GM18909 (cell line): ENCODE measurements at regions not wholly inside any gene's neighbourhood (a gene's known extent, or its start where the extent isn't known, plus 50 kb on each side); places are given as distances from the start of the nearest gene placed in this dataset.

Source experiments
- ATAC-seq: cut with Tn5 transposase; IDR thresholded peaks from one replicate; pipeline ENCODE4 v1.9.1; 2021; ENCODE audit warnings: mild to moderate bottlenecking; ENCODE audit not compliant: unreplicated experiment, poor library complexity

DNA sequence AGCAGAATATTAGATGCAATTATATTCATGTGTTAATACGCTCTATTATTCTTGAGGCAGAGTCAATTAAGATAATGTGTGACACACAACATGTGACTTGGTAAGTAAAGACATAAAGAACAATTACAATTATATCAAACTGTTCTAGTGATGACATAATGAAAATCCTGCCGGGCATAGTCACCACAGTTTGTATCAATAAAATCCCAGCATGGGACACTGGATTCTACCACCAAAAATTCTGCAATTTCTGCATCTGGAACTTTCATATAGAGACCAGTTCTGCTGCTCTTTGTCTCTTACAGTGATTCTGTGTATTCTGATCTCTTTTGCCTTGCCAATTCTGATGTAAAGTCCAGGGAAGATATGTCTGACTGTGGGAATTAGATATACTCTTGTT is 495.6 kb upstream of the LRRC4C start:
- no peak for ATAC-seq

GRCh38 chr11:41955635-41956400 is 496.4 kb upstream of the LRRC4C start:
- ATAC-seq, result no peak

GRCh38 chr11:41963406-41963805 is 504.0 kb upstream of the LRRC4C start:
- ATAC-seq, result no peak

GRCh38 chr11:41970681-41971080 is 511.2 kb upstream of the LRRC4C start:
- no peak for ATAC-seq

DNA sequence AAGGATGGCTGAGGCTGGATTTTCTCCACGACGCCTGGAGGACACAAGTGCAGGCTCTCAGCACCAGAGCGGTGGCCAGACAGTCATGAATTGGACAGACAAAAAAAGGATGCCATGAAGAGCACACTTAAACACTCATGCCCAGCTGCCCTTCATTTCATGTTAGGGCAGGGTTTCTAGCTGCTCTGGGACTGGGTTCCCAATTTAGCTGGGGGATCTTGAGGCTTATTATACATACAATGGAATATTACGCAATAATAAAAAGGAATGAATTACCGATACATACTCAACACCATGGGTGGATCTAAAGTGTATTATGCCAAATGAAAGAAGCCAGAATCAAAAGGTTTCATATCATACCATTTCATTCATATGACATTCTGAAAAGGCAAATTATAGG is 512.1 kb upstream of the LRRC4C start:
- no peak for ATAC-seq

GRCh38 chr11:41978945-41979344 is 519.5 kb upstream of the LRRC4C start:
- ATAC-seq, result no peak

DNA sequence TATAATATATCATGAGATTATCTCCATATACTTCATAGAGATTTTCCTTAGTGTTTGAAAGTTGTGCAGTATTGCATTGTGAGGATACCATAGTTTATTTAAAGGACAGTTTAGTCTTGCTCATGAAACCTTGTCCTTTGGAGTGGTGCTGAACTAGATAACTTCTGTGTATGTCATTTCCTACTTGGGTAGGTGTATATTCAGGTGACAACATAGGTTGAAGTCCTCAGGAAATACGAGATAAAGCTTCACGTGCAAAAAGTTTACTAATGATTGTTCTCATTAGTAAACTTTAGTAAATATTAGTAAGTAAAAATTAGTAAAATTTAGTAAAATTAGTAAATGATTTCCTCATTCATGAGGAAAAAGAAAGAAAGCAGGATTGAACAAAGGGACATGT is 521.3 kb upstream of the LRRC4C start:
- no peak for ATAC-seq

GRCh38 chr11:41982276-41982675 is 522.8 kb upstream of the LRRC4C start:
- ATAC-seq, result no peak

GRCh38 chr11:41982975-41983374 is 523.5 kb upstream of the LRRC4C start:
- no peak for ATAC-seq

DNA sequence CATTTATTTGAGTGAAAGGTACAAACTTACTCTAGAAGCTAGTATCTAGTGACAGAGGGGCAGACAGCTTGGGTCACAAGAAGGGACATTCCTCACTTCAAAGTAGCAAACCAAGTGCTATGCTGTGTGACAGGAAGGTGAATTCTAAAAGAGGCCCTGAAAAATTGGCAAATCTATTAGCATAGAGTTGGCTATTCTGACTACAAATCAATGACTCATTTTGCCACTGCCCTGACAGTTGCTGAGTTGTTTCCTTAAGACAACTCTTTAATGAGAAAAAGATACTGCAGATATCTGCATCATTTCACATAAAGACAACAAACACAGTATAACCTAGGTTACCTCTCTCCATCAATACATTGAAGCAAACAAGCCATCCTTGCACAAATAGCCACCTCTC is 524.0 kb upstream of the LRRC4C start:
- ATAC-seq, result no peak

GRCh38 chr11:41984023-41984422 is 524.6 kb upstream of the LRRC4C start:
- no peak for ATAC-seq

GRCh38 chr11:41985799-41986198 is 526.3 kb upstream of the LRRC4C start:
- no peak for ATAC-seq

GRCh38 chr11:41988951-41989572 is 529.6 kb upstream of the LRRC4C start:
- ATAC-seq, result no peak

DNA sequence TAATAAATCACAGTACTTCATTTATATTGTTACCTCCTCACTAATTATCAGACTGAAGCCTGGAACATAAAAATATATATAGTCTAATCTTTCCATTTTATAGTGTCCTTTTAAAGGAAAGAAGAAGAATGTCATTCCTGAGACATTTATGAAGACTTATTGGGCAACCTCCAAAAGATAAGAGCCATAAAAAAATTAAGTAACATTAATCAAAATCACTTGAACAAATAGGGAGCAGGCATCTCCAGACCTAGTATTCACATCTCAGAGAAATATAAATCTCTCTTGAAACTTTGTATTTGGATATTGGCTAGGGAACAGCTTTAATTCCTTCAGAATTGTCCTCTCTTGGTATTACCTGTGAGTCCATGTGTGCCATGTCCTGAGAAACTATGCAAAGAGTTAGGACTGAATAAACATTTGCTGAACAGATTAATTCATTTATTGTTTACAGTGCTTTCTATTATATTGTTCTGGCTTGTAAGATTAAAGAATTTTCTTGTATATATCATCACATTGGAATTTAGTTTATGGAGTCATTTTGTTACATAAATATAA is 530.5 kb upstream of the LRRC4C start:
- ATAC-seq, result no peak

DNA sequence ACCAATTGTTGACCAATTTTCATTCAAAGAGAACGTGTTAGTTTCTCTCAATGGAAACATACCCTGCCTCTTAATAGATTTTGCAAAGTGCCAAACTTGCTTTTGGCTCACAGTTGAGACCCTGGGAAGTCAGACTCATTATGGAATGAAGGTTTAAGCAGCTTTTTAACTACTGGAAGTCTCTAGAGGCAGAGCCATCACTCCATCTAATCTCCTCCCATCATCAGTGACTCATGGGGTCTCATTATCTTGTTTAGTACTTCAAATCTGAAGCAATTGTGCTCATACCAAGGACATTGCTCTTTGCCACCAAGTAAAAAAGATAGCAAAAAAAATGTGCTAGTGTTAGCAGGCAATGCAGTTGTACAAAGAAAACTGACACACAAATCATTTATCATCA is 537.1 kb upstream of the LRRC4C start:
- ATAC-seq, result no peak

- no peak for ATAC-seq
These were observed 538.5 kb upstream of the LRRC4C start for GRCh38 chr11:41997844-41998401.

DNA sequence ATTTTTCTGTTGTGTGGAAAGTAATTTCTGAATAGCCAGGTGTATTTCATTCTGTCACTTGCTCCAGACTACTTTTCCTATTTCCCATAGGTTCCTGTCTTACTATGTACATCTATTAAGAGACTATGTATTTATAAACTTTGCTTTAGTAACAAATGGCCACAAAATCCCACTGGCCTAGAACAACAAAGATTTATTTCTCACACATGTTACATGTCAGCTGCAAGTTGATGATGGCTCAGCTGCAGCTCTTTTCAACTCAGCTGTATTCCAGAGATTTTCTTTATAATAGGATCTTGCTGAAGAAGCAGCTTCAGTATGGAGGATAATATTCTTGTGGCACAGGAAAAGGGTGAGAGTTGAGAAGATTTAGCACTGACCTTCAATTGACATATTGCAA is 539.6 kb upstream of the LRRC4C start:
- ATAC-seq, result no peak

DNA sequence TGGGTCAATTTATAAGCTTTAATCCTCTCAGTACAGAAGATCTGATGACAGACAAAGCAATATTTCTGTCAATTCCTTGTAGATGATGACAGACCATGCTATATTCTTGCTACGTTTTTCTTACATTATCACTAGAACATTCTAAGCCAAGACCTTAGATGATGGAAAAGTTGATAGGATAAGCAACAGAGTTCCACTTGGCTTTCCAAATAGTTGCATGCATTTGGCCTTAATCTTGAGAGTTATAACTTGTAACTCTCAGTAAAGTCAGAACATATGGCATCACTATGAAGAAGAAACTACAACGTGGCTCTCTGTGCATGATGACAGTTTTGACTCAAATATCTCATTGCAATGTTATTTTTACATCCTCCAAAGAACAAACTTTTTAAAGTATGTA is 544.3 kb upstream of the LRRC4C start:
- ATAC-seq, result no peak

- no peak for ATAC-seq
These were observed 547.3 kb upstream of the LRRC4C start for GRCh38 chr11:42006766-42007165.

GRCh38 chr11:42012271-42012670 is 552.8 kb upstream of the LRRC4C start:
- ATAC-seq, result no peak

DNA sequence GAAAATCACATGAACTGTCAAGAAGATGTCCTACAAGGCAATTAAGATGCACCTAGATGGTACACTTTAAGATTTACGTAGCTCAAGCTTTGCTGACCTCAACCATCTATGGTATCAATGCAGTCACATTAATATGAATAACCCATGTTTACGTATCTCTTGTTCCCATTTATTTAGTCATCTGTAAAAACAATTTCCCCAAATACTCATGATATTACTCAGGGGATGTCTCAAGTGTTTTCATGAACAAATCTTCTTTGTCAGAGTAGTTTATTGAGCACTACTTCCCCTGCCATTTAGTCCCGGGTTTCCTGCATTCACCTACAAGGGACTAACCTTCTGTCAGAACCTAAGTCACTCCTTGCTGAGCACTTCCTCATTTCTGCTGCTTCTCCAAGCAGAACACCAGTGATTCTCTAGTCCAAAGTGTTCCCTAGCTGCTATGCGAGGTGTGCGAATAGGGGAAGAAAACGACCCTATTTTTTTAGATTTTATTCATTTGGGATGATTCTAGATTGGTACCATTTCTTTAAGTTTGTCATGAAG is 554.3 kb upstream of the LRRC4C start:
- ATAC-seq, result no peak
